Mesenteric fat pad (tissue), 1 donor: ENCODE measurements at regions not wholly inside any gene's neighbourhood (a gene's known extent, or its start where the extent isn't known, plus 50 kb on each side); places are given as distances from the start of the nearest gene placed in this dataset.
"Not testable (repeated sequence)": the region's sequence is repeated elsewhere in the genome, so short reads cannot be mapped to it uniquely, and the experiment has no call there.

ENCODE experiments used
- DNase-seq: peaks from one replicate; pipeline ENCODE4 v3.0.0-alpha.2; 2020; ENCODE audit warnings: low spot score
- donor health status: DM: yes; HTN: yes; CAD: no.

DNA sequence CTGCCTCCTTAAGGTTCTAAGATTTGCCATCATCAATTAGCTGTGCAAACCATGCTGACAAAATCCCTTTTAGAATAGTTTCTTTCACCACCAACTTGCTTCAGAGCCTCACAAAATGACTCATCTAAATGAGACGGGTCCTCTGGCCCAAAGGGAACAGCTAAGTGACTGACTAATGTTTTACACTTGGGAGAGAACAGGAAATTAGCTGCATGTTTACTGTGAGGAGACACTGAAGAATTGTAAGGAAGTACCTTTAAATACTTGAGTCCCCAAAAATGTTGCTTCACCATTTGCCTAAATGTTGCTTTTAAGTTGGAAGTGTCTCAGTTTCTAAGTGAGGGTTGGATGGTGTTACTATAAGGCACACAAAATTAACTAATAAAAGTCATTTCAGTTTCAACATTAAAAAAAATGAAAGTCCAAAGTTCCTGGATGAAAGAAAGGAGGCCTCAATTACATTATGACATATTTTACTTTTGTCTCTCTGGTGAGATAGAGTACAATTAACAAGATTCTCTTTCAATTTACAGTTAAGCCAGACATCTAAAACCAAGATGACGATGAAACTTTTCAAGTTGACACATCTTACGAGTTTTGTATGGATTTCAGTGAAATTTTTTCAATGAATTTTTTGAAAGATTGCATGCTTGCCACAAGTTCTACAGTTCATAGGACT, 229.1 kb upstream of the FN1 start:
- no peak for DNase-seq

DNA sequence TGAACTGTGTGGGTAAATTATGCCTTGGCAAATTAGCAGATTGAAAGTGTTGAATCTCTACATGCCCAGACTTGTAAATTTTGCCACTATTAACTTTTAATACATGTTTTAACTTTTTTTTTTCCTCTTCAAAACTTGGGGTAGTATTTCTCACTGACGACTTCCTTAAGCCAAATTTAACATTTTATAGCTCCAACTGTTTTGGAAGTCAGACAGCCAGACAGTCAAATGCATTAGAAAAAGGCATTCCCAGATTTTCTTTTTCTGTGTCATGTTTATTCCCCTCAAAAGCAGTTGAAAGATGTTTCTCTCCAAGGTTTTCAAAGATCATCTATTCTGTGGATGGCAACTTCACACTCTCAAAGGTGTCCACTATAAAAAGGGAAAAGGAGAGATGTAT, 226.8 kb upstream of the FN1 start:
- no peak for DNase-seq

DNA sequence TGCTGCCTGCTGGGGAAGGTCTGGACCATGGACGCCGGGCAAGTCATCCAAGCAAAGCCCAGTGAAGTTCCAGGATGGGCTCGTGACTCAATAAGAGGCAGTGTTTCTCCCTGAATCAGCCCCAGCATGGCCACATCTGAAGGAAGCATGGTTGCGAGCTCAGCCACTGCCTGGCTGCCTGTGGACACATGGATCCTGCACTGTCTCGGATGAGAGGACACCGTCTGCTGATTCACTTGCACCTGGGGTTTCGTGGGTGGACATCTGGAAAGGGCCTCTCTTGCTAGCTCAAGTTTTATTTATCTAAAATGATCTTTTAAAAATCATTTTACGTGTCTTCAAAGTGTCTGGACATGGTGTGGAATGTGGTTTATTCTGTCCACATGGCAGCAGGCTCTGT, 224.8 kb upstream of the FN1 start:
- DNase-seq, result no peak

DNA sequence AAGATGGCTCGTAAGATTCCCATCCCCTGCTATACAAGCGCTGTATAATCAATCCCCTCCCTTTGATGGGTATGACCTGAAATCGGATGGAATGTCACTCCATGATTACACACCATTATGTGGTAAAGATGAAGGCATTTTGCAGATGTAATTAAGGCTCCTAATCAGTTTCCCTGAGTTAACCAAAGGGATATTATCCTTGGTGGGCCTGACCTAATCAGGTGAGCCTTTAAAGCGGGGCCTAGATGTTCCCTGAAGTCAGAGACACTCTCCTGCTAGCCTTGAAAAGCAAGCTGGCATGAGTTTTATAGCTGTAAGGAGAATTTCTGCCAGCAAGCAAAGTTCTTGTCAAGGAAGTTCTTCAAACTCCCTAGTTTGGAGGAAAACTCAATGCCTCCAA, 223.8 kb upstream of the FN1 start:
- no peak for DNase-seq

DNA sequence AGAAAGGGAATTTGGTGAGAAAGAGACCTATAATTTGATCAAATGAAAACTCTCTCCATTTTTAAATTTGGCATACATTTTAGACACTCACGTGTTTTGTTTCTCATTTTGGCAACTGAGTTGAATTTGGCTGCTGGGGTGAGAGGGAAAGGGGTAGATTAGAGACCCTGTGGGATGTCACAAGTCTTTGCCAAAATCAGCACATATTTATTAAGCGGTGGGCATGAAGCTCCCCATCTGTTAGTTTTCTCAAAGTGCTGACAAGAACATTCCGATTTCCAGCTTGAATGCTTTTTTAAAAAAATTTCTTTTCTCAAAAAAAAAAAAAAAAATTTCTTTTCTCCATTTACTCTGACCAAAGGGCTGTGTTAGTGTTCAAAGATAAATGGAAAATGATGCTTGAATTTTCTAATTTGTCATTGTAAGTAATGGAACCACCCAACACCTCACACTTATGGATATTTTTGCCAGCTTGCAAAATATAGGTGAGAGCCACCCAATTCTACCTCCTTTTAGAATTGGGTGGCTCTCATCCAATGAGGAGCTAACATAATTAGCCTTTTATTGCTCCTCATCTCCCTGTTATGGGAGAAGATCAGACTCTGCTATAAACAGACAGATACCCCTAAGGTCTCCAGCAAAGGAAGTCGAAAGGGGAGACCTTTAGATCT, 222.9 kb upstream of the FN1 start:
- no peak for DNase-seq

DNA sequence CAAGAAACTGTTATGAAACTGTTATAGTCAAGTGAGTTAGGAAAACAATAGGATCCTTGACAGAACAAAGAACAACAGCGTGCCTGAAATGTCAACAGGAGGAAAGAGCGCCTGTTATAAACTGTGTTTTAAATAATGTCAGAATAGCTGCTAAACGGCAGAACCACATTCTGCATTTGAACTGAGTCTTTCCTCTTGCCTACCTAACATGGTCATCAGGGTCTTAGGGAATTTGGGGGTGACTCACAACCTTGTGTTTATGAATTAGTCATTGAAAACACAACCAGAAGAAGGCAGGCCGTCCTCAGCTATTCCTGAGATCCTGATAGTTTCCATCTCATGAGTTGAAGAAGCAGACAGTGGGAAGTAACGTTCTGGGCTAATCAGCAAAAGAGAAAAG, 222.0 kb upstream of the FN1 start:
- DNase-seq, result no peak

DNA sequence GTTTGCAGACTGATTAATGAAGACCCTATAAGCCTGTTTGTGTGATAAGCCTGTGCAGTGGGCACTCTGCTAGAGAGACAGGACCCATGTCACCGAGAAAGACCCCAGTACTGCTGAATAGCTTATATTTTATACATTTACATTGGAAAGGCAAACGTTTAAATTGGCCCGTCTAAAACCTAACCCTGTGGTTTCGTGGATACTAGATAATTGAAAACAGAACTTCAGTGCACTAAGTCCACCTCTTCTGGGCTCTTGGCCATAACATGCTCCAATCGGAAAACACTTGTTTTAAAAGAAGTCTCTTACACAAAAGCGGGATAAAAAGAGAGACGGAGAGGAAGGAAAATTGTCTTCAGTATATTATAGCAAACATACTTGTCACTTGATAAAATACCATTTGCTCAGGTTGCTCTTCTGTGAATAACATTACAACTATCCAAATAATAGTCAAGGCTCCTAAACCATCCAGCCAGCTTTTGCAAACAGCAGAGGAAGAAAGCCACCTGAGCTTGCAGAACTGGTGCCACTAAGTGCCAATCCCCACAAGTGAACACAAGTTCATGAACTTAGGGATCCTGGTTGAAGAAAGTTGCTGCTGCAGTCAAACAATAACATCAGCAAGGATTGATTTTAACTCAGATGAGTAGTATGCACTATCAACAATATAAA, 218.4 kb upstream of the FN1 start:
- no peak for DNase-seq

DNA sequence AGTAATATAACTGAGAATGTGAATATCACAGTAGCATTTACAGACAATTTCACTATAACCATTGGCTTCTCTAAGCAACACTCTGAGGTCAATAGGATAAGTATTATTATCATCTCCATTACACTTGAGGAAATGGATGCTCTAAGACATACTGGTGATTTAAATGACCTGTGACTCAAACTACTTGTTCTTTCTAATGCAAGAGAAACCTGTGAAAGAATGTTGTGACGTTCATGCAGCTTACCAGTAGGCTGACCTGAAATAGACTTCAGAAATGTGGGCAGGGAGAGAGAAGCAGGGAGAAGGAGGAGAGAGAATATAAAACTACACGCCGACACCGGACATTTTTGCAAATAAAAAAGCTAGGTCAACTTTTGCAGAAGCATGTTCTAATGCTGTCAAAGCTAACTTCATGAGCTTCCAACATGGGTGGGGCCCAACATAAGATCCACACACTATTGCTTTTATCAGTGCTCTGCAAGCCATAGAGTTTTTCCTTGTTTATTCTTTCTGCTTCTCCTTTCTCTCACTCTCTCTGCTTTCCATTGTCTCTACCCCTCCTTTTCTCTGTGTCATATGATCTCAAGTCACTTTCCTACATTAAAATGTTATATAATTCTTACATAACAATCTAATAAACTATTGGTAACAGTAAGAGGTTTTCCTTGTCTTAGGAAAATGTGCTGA, 217.6 kb upstream of the FN1 start:
- no peak for DNase-seq

DNA sequence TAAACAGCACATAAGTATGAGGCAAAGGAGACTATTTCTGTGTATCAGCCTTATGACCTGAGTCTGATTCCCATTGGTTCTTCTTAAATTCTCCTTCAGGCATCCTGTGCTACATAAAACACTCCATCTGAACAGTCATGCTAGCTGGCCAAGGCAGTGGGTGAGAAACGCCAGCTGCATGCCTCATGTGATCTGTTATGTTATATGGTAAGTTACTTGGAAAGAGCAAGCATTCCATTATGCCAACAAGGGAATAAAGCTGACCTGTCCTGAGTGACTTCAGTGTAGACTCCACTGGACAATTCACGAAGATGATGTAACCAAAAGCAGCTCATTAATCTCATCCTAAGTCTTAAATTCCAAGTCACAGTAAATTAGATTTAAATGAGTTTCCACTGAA, 216.5 kb upstream of the FN1 start:
- no peak for DNase-seq

DNA sequence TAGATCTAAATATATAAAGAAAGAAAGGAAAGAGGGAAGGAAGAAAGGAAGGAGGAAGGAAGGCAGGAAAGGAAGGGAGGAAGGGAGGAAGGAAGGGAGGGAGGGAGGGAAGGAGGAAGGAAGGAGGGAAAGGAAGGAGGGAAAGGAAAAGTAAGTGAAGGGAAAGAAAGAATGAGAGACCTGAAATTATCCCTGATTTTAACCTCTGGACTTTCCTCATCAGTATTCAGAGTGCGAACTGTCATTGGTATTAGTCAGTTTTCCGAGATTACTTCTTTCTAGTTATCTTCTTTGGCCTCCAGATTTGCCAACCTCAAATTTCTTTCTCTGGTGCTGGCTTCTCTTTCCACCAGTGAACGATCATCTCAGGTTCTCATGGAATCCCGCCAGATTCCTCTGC, 215.5 kb upstream of the FN1 start:
- no peak for DNase-seq

DNA sequence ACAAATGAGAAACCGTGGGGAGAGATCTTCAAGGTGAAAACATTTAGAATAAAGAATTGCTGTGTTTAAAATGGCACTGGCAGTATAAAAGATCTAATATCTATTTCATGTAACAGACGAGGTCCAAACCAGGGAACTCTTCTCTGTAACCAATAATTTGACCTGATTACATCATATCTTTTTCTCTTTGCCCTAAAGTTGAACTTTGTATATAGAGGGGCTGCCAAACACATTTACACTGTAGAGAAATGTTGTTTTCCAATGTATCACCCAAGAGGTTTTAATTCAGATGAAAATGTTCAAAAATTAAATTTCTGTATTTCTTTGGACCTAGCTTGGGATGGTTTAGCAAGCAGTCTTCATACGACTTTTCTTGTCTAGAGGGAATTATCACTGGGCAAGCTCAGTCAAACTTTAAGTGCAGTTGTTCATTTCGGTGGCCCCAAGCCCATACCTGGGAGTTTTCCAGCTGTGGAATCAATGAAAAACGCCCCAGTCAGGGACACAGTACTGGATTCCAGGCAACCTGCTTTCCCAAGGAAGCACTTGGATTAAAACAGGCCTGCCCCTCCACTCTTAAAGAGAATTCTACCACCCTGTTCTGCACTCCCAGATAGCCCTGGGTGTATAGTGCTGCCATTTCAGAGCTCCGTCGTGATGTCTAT, 208.5 kb upstream of the FN1 start:
- no peak for DNase-seq

DNA sequence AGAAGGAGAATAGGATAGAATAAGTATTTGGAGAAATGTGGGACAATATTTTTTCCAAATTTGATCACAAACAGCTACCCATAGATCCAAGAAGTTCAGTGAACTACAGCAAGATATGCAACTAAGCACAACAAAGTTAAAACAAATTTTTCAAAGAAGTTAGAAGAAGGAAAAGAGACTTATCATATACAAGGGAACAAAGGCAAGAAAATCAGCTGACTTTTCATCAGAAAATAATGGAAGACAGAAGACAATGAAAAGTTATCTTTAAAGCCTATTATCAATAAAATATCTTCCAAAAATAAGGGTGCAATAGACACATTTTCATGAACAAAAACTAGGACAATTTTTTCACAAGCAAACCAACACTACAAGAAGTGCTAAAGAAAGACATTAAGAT, 202.8 kb upstream of the FN1 start:
- DNase-seq, result no peak

DNA sequence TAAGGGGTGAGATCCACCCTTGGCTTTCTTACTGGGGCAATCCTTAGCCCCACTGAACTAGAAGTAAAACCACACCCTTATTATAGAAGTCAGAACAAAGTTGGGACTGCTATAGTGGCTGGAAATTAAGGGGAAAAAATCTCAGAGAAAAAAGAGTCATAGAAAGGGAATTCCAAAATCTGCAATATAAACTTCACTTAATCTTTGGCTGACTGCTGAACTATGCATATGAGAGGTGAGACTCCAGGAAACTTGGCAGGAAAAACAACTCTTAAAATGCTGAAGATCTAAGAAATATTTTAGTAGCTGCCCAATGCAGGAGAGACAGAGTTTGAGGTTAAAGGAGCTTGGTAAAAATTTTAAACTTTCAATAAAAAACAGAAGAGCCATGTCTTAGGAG, 201.8 kb upstream of the FN1 start:
- no peak for DNase-seq

DNA sequence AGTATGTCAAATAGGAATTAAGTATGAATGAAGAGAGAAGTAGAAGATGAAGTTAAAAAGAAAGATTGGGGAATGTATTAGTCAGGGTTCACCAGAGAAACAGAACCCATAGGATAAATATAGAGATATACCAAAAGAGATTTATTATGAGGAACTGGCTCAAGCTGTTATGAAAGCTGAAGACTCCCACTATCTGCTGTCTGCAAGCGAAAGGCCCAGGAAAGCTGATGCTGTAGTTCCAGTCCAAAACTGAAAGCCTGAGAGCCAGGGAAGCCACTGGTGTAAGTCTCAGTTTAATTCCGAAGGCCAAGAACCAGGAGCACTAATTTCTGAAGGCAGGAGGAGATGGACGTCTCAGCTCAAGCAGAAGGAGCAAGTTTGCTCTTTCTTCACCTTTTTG, 200.9 kb upstream of the FN1 start:
- DNase-seq, result no peak

DNA sequence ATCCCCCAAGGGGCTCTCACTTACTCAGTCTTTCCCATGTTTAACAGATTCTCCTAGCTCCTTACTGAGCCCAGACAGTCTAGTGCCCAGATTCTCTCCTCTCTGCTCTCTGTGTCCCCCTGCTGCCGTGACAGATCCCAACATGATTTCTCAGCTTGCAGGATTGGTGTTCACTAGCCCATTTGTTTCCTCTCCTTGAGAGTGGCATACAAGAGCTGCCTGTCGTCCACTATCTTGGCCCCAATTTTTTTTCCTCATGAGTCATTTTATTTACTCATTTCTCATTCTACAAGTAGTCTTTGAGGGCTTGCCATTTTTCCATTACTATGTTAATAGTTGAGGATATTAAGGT, 199.9 kb upstream of the FN1 start:
- no peak for DNase-seq

DNA sequence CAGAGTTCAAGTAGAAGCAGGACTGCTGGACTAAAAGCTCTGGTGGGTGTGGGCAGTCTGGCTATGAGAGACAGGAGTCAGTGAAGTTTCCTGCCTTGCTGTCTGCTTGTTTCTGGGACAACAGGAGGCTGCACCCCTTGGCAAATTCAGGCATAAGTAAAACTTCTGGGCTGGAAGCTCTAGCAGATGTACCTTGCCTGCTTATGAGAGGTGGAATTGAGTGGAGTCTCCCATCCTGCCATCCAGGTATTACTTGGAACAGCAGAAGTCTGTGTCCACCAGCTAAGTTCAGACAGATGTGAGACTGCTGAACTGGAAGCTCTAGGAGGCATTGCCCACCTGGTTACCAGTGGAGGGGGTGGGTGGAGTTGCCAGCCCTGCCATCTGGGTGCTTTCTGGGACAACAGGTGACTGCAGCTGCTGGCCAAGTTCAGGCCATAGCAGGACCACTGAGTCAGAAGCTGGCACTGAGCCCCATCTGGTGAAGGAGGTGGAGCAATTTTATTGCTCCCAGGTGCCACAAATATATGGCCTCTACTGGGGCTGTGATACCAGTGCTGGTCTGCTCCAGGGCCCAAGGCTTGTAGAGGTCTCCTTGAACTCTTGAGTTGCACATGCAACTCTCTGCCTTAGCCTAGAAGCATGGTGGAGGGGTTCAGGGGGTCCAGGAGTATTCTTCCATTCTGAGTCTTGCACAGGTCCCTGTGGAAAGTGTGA, 199.4 kb upstream of the FN1 start:
- DNase-seq, result no peak

DNA sequence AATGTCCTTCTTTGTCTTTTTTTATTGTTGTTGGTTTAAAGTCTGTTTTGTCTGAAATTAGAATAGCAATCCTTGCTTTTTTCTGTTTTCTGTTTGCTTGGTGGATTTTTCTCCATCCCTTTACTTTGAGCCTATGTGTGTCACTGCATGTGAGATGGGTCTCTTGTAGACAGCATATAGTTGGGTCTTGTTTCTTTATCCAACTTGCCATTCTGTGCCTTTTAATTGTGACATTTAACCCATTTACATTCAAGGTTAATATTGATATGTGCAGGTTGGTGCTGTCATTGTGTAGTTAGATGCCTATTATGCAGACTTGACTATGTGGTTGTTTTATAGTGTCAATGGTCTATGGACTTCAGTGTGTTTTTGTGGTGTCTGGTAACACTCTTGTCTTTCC, 197.5 kb upstream of the FN1 start:
- DNase-seq, result no peak

DNA sequence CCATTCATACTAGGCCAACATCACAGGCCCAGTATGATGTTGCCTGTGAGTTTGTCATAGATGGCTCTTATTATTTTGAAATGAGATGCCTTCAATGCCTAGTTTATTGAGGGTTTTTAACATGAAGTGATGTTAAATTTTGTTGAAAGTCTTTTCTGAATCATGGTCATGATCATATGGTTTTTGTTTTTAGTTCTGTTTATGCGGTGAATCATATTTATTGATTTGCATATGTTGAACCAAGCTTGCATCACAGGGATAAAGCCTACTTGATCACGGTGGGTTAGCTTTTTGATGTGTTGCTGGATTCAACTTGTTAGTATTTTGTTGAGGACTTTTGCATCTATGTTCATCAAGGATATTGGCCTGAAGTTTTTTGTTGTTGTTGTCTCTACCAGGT, 195.8 kb upstream of the FN1 start:
- no peak for DNase-seq

DNA sequence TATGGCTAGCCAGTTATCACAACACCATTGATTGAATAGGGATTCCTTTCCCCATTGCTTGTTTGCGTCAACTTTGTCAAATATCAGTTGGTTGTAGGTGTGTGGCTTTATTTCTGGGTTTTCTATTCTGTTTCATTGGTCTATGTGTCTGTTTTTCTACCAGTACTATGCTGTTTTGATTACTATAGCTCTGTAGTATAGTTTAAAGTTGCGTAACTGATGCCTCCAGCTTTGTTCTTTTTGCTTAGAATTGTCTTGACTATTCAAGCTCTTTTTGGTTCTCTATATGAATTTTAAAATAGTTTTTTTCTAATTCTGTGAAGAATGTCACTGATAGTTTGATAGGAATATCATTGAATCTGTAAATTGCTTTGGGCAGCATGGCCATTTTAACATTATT, 194.9 kb upstream of the FN1 start:
- DNase-seq, result not testable (repeated sequence)

DNA sequence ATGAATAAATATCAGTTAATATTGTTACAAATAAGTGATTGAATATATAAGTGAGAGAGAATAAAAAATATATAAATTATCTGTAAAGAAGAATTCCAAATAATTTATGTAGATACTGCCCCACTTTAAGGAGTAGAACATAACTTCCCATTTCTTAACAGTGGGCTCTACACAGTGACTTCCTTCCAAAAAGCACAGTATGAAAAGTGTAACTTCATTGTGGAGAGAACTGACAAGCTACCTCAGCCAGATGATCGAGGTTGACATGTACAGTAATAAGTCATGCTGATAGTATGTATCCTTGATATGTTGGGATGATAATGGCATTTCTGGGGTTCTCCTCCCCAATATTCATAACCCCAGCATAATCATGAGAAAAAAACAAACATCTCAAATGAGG, 191.9 kb upstream of the FN1 start:
- no peak for DNase-seq

DNA sequence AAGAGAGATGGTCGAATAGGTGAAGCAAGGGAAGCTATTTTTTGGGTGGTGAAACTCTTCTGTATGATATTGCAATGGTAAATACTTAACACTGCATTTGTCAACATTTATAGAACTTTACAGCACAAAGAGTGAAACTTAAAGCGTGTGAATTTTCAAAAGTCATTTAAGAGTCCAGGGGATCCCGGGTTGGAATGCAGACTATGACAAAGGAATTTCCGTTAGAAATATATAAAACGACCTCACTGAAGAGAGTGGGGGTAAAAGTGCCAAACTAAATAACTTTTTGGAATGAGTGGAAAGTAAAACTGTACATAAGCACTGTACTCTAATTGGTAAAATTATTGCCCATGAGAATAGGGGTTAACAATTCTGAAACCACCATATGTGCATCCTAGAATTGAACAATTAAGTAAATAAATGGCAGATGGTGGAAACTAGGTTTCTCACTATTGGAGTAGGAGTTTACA, 191.0 kb upstream of the FN1 start:
- no peak for DNase-seq
